ENCODE measurements at regions not wholly inside any gene's neighbourhood (a gene's known extent, or its start where the extent isn't known, plus 50 kb on each side); places are given as distances from the start of the nearest gene placed in this dataset.

- TF ChIP-seq POLR2A (IDR thresholded peaks at IDR 0.05): no peak
- no peak for TF ChIP-seq POLR2AphosphoS5 (IDR thresholded peaks at IDR 0.05)
Measured at GRCh38 chr6:18538315-18538714, 151.2 kb downstream of the RNF144B start.
